Lower leg skin (tissue), 3 donors: ENCODE measurements at regions not wholly inside any gene's neighbourhood (a gene's known extent, or its start where the extent isn't known, plus 50 kb on each side); places are given as distances from the start of the nearest gene placed in this dataset.

Source experiments
- CTCF ChIP-seq, 3 donors: fragments of 450-650 bp; IDR thresholded peaks; one replicate each; pipeline ENCODE4 v1.5.1; 2016; ENCODE audit warnings: antibody characterized with exemption in 3 of 3, mild to moderate bottlenecking in 3 of 3, moderate library complexity in 2 of 3
- POLR2A ChIP-seq, 2 donors: fragments of 450-650 bp; IDR thresholded peaks; one replicate each; pipeline ENCODE4 v1.6.1; 2016 to 2017; ENCODE audit warnings: antibody characterized with exemption in 2 of 2, mild to moderate bottlenecking in 1 of 2, moderate library complexity in 1 of 2

- TF ChIP-seq CTCF (IDR thresholded peaks at IDR 0.05) (no peak), POLR2A (IDR thresholded peaks at IDR 0.05) (no peak)
These were observed 90.6 kb upstream of the TAF1B start for GRCh38 chr2:9752441-9753275.
